ENCODE measurements at regions not wholly inside any gene's neighbourhood (a gene's known extent, or its start where the extent isn't known, plus 50 kb on each side); places are given as distances from the start of the nearest gene placed in this dataset.

DNA sequence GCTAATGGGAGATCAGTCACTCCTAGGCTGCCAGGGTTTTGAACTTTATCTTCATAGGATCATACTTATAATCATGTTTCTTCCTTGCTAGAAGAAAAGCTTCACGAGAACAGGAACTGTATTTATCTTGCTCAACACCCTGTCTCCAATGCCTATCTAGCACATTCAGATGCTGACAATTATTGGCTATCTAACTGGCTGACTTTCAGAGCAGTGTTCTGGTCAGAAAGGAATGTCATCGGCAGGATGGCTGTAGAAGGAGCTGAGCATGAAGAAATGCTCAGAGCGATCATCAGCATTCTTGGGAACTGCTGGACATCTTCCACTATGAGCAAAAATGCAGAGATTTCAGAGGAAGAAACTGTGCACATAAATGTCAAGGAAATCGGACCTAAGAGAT, 628.0 kb upstream of the NRSN1 start:
- DNase-seq (ENCODE audit: low read depth, low spot score): no peak
- dilution Hi-C loops (cut with MboI; ENCODE audit: extremely low pct_ligation_motif_present, low sequenced_read_pairs) (no loop called here), intact Hi-C loops (cut with micrococcal nuclease) (no loop called here)
- no peaks in the 10 kb centered on the region for H3K36me3 ChIP-seq (ENCODE audit: control insufficient read depth in 2 of 2, extremely low read depth in 1 of 2, insufficient read depth in 2 of 2, low read length in 2 of 2)
- ChIA-PET CTCF (no interaction called here), POLR2A (no interaction called here)
- no peaks in the 10 kb centered on the region for H3K79me2 ChIP-seq (ENCODE audit: control insufficient read depth, insufficient read depth, low read length)
- H3K4me2 ChIP-seq (ENCODE audit: insufficient read depth, low read length): no peak overlapping the region
- H3K27me3 ChIP-seq (ENCODE audit: control insufficient read depth in 2 of 2, insufficient read depth in 2 of 2, low read length in 2 of 2): no peaks in the 10 kb centered on the region
- BruUV-seq (replicated peaks): no TSS peak
- H3K27ac ChIP-seq (ENCODE audit: insufficient read depth, low read depth, low read length): no peak overlapping the region
- H3K9me3 ChIP-seq (replicated peaks; ENCODE audit: control insufficient read depth, insufficient read depth, low read length): no peaks in the 10 kb centered on the region
- no peak overlapping the region for H2AFZ ChIP-seq (ENCODE audit: low read depth, low read length)
- no peaks in the 10 kb centered on the region for H3K4me1 ChIP-seq (ENCODE audit: control insufficient read depth, extremely low read depth, insufficient read depth, low read length)
- no peak overlapping the region for H3K4me3 ChIP-seq (replicated peaks in 1 of 3; ENCODE audit: insufficient read depth in 1 of 3, low read depth in 1 of 3, low read length in 3 of 3)
- H4K20me1 ChIP-seq (replicated peaks; ENCODE audit: control insufficient read depth, extremely low read depth, insufficient read depth, low read length): no peaks in the 10 kb centered on the region
- FAIRE-seq: no peak
- no peak overlapping the region for H3K9ac ChIP-seq (replicated peaks; ENCODE audit: extremely low read depth, insufficient read depth, low read length)
- no peaks in the 10 kb centered on the region for H3K9me1 ChIP-seq (replicated peaks; ENCODE audit: control insufficient read depth, extremely low read depth, insufficient read depth, low read length)
- TF ChIP-seq EZH2 (IDR thresholded peaks at IDR 0.05; ENCODE audit: borderline replicate concordance, low read depth, low read length, severe bottlenecking) (no peak), POLR2AphosphoS5 (IDR thresholded peaks at IDR 0.05; ENCODE audit: insufficient read depth, low read depth, low read length) (no peak), MYC (IDR thresholded peaks at IDR 0.05; ENCODE audit: low read depth, low read length) (no peak), JUN (IDR thresholded peaks at IDR 0.05; ENCODE audit: borderline replicate concordance, insufficient read depth, insufficient read length, low read depth) (no peak)
- TF ChIP-seq, protein P1, sequence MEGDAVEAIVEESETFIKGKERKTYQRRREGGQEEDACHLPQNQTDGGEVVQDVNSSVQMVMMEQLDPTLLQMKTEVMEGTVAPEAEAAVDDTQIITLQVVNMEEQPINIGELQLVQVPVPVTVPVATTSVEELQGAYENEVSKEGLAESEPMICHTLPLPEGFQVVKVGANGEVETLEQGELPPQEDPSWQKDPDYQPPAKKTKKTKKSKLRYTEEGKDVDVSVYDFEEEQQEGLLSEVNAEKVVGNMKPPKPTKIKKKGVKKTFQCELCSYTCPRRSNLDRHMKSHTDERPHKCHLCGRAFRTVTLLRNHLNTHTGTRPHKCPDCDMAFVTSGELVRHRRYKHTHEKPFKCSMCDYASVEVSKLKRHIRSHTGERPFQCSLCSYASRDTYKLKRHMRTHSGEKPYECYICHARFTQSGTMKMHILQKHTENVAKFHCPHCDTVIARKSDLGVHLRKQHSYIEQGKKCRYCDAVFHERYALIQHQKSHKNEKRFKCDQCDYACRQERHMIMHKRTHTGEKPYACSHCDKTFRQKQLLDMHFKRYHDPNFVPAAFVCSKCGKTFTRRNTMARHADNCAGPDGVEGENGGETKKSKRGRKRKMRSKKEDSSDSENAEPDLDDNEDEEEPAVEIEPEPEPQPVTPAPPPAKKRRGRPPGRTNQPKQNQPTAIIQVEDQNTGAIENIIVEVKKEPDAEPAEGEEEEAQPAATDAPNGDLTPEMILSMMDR (IDR thresholded peaks at IDR 0.05; ENCODE audit: extremely low read depth in 1 of 2, insufficient read depth in 1 of 2, low read depth in 1 of 2, low read length in 2 of 2): no peak

DNA sequence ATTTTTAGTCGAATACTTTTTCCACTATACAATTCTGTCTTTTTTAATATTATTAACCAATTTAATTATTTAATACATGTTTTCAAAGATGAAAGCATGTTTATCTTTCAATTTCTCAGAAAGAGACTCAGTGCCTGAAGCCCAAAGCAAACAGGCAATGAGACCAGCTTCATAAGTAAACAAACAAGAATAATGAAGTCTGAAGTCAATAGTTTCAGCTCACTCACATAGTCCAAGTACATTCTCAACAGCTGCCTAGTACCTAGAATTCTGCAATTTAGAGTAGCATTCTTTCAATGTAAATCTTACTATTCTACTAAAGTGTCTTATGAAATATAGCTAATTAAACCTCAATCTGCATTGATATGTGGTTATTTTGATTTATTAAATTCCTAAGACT, 626.5 kb upstream of the NRSN1 start:
- no TSS peak for BruUV-seq (replicated peaks)

More for the DNA sequence above, 626.5 kb upstream of the NRSN1 start:
- Histone ChIP-seq H3K36me3 (ENCODE audit: control insufficient read depth in 2 of 2, extremely low read depth in 1 of 2, insufficient read depth in 2 of 2, low read length in 2 of 2) (no peaks in the 10 kb centered on the region), H4K20me1 (replicated peaks; ENCODE audit: control insufficient read depth, extremely low read depth, insufficient read depth, low read length) (no peaks in the 10 kb centered on the region), H2AFZ (ENCODE audit: low read depth, low read length) (no peak overlapping the region), H3K9me3 (replicated peaks; ENCODE audit: control insufficient read depth, insufficient read depth, low read length) (no peaks in the 10 kb centered on the region), H3K9me1 (replicated peaks; ENCODE audit: control insufficient read depth, extremely low read depth, insufficient read depth, low read length) (no peaks in the 10 kb centered on the region), H3K9ac (replicated peaks; ENCODE audit: extremely low read depth, insufficient read depth, low read length) (no peak overlapping the region), H3K4me2 (ENCODE audit: insufficient read depth, low read length) (no peak overlapping the region), H3K4me1 (ENCODE audit: control insufficient read depth, extremely low read depth, insufficient read depth, low read length) (no peaks in the 10 kb centered on the region), H3K27me3 (ENCODE audit: control insufficient read depth in 2 of 2, insufficient read depth in 2 of 2, low read length in 2 of 2) (no peaks in the 10 kb centered on the region), H3K4me3 (replicated peaks in 1 of 3; ENCODE audit: insufficient read depth in 1 of 3, low read depth in 1 of 3, low read length in 3 of 3) (no peak overlapping the region), H3K27ac (ENCODE audit: insufficient read depth, low read depth, low read length) (no peak overlapping the region), H3K79me2 (ENCODE audit: control insufficient read depth, insufficient read depth, low read length) (no peaks in the 10 kb centered on the region)
- ChIA-PET POLR2A (no interaction called here), CTCF (no interaction called here)
- intact Hi-C loops (cut with micrococcal nuclease): no loop called here
- no peak for TF ChIP-seq EZH2 (IDR thresholded peaks at IDR 0.05; ENCODE audit: borderline replicate concordance, low read depth, low read length, severe bottlenecking)
- no peak for TF ChIP-seq JUN (IDR thresholded peaks at IDR 0.05; ENCODE audit: borderline replicate concordance, insufficient read depth, insufficient read length, low read depth)
- no peak for TF ChIP-seq GATA2 (IDR thresholded peaks at IDR 0.05; ENCODE audit: insufficient read depth, insufficient read length, low read depth, low read length)
- TF ChIP-seq POLR2A (IDR thresholded peaks at IDR 0.05; ENCODE audit: low read depth, low read length): no peak
- TF ChIP-seq MYC (IDR thresholded peaks at IDR 0.05; ENCODE audit: low read depth, low read length): no peak
- no peak for TF ChIP-seq POLR2AphosphoS5 (IDR thresholded peaks at IDR 0.05; ENCODE audit: insufficient read depth, low read depth, low read length)
- TF ChIP-seq, protein P1 (IDR thresholded peaks at IDR 0.05; ENCODE audit: extremely low read depth in 1 of 2, insufficient read depth in 1 of 2, low read depth in 1 of 2, low read length in 2 of 2): no peak
- TF ChIP-seq FOS (IDR thresholded peaks at IDR 0.05; ENCODE audit: borderline replicate concordance, insufficient read depth, low read length): no peak
- FAIRE-seq: no peak
- dilution Hi-C loops (cut with MboI; ENCODE audit: extremely low pct_ligation_motif_present, low sequenced_read_pairs): no loop called here
- DNase-seq (ENCODE audit: low read depth, low spot score): no peak
